Thyroid gland (tissue), 4 donors: ENCODE measurements at regions not wholly inside any gene's neighbourhood (a gene's known extent, or its start where the extent isn't known, plus 50 kb on each side); places are given as distances from the start of the nearest gene placed in this dataset.
"Not testable (repeated sequence)": the region's sequence is repeated elsewhere in the genome, so short reads cannot be mapped to it uniquely, and the experiment has no call there.

ENCODE experiments used
- DNase-seq, 2 donors: peaks; one replicate each; pipeline ENCODE4 v3.0.0-alpha.2; 2019
- H3K27ac ChIP-seq, 3 donors: fragments of 200-600 bp; sonication (generic); 1 replicate in 2 of 3; 2 replicates in 1 of 3; pipeline ENCODE4 v1.5.1; 2016 to 2019; ENCODE audit warnings: mild to moderate bottlenecking in 1 of 3, moderate library complexity in 1 of 3
- H3K27me3 ChIP-seq: fragments of 200-600 bp; sonication (generic); one replicate; pipeline ENCODE4 v1.5.1; 2019
- H3K36me3 ChIP-seq, 2 donors: fragments of 200-600 bp; sonication (generic); one replicate each; pipeline ENCODE4 v1.5.1; 2016 to 2019
- H3K4me1 ChIP-seq, 2 donors: fragments of 200-600 bp; sonication (generic); one replicate each; pipeline ENCODE4 v1.5.1; 2017 to 2019
- H3K4me3 ChIP-seq, 3 donors: fragments of 200-600 bp; sonication (generic); replicated peaks in 1 of 3; 1 replicate in 2 of 3; 2 replicates in 1 of 3; pipeline ENCODE4 v1.5.1; 2016; ENCODE audit warnings: mild to moderate bottlenecking in 1 of 3
- H3K9me3 ChIP-seq: fragments of 200-600 bp; sonication (generic); one replicate; pipeline ENCODE4 v1.5.1; 2017
- CTCF ChIP-seq, 6 experiments: fragments of 200-600 bp in 3 of 6; fragments of 450-650 bp in 3 of 6; sonication (generic) in 3 of 6; IDR thresholded peaks; one replicate each; pipeline ENCODE4 v1.5.1; 2016 to 2019; ENCODE audit warnings: antibody characterized with exemption in 6 of 6, mild to moderate bottlenecking in 2 of 6, inconsistent platforms in 1 of 6, moderate library complexity in 1 of 6
- POLR2A ChIP-seq, 2 donors: fragments of 450-650 bp; IDR thresholded peaks; one replicate each; pipeline ENCODE4 v1.6.1; 2017; ENCODE audit warnings: antibody characterized with exemption in 2 of 2, mild to moderate bottlenecking in 2 of 2, moderate library complexity in 1 of 2
- WGBS, 2 donors: methylation state at CpG; one replicate each; pipeline ENCODE4 v1.1.5; 2017; 5-methylcytosine and 5-hydroxymethylcytosine counted together
- intact Hi-C: fragments of 100-400 bp; cut with DNase I; formaldehyde crosslinking; loops from one replicate; pipeline ENCODE4 v1.15.1; 2023

GRCh38 chr9:115691693-115692092, 461.9 kb upstream of the PAPPA start:
- Histone ChIP-seq H3K4me1 (no peaks in the 10 kb centered on the region), H3K27me3 (no peaks in the 10 kb centered on the region), H3K9me3 (no peaks in the 10 kb centered on the region), H3K4me3 (no peak overlapping the region), H3K27ac (no peak overlapping the region), H3K36me3 (no peaks in the 10 kb centered on the region)
- WGBS, 2 donors = 59 to 60% methylated on average over 3 of the region's 3 CpGs
- no peak for DNase-seq
- TF ChIP-seq CTCF (IDR thresholded peaks at IDR 0.05) (no peak), POLR2A (IDR thresholded peaks at IDR 0.05) (no peak)
- intact Hi-C loops = no loop called here

GRCh38 chr9:115692868-115693267, 460.7 kb upstream of the PAPPA start:
- H3K9me3 ChIP-seq, intact Hi-C loops, DNase-seq, H3K4me1 ChIP-seq, H3K36me3 ChIP-seq, H3K27me3 ChIP-seq, H3K27ac ChIP-seq, H3K4me3 ChIP-seq: not testable (repeated sequence)
- 92 to 95% methylated on average over 2 of the region's 2 CpGs for WGBS, 2 donors

- peak in 1 of 6 experiments; percentile 10 for TF ChIP-seq CTCF (IDR thresholded peaks at IDR 0.05)
- no peak for TF ChIP-seq POLR2A (IDR thresholded peaks at IDR 0.05)
- intact Hi-C loops = no loop called here
Measured at GRCh38 chr9:115694014-115694413, 459.6 kb upstream of the PAPPA start.

GRCh38 chr9:115694991-115695390, 458.6 kb upstream of the PAPPA start:
- intact Hi-C loops = no loop called here
- H3K9me3 ChIP-seq = no peaks in the 10 kb centered on the region
- no peak for TF ChIP-seq POLR2A (IDR thresholded peaks at IDR 0.05)
- TF ChIP-seq CTCF (IDR thresholded peaks at IDR 0.05) = no peak
- H3K27me3 ChIP-seq = no peaks in the 10 kb centered on the region
- H3K4me3 ChIP-seq = no peak overlapping the region
- H3K27ac ChIP-seq = no peak overlapping the region
- no peaks in the 10 kb centered on the region for H3K36me3 ChIP-seq
- no peaks in the 10 kb centered on the region for H3K4me1 ChIP-seq
- DNase-seq = no peak

More at GRCh38 chr9:115694014-115694413, 459.6 kb upstream of the PAPPA start:
- no peaks in the 10 kb centered on the region for H3K9me3 ChIP-seq
- no peak for DNase-seq
- no peak overlapping the region for H3K27ac ChIP-seq
- no peak overlapping the region for H3K4me3 ChIP-seq
- 38 to 47% methylated on average over 2 of the region's 2 CpGs for WGBS, 2 donors
- H3K4me1 ChIP-seq = no peaks in the 10 kb centered on the region
- no peaks in the 10 kb centered on the region for H3K36me3 ChIP-seq
- no peaks in the 10 kb centered on the region for H3K27me3 ChIP-seq

GRCh38 chr9:115712981-115713380, 440.6 kb upstream of the PAPPA start:
- intact Hi-C loops = no loop called here
- DNase-seq = no peak
- TF ChIP-seq CTCF (IDR thresholded peaks at IDR 0.05) (no peak), POLR2A (IDR thresholded peaks at IDR 0.05) (no peak)
- H3K27me3 ChIP-seq = no peaks in the 10 kb centered on the region
- H3K9me3 ChIP-seq = no peaks in the 10 kb centered on the region
- H3K4me1 ChIP-seq = no peaks in the 10 kb centered on the region
- H3K27ac ChIP-seq = no peak overlapping the region
- no peak overlapping the region for H3K4me3 ChIP-seq
- WGBS, 2 donors = 88 to 89% methylated on average over 2 of the region's 2 CpGs
- H3K36me3 ChIP-seq = no peaks in the 10 kb centered on the region

- Histone ChIP-seq H3K36me3 (no peaks in the 10 kb centered on the region), H3K4me3 (no peak overlapping the region), H3K27me3 (no peaks in the 10 kb centered on the region), H3K4me1 (no peaks in the 10 kb centered on the region), H3K9me3 (no peaks in the 10 kb centered on the region), H3K27ac (no peak overlapping the region)
- intact Hi-C loops = no loop called here
- WGBS, 2 donors = 56 to 64% methylated on average over 2 of the region's 2 CpGs
- DNase-seq = no peak
- TF ChIP-seq POLR2A (IDR thresholded peaks at IDR 0.05) (no peak), CTCF (IDR thresholded peaks at IDR 0.05) (no peak)
Measured at GRCh38 chr9:115715666-115716065, 437.9 kb upstream of the PAPPA start.
